HG02852 (cell line): ENCODE measurements at regions not wholly inside any gene's neighbourhood (a gene's known extent, or its start where the extent isn't known, plus 50 kb on each side); places are given as distances from the start of the nearest gene placed in this dataset.
"Not testable (repeated sequence)": the region's sequence is repeated elsewhere in the genome, so short reads cannot be mapped to it uniquely, and the experiment has no call there.

Source experiments
- ATAC-seq: cut with Tn5 transposase; IDR thresholded peaks from one replicate; pipeline ENCODE4 v1.9.1; 2021; ENCODE audit warnings: mild to moderate bottlenecking, moderate library complexity; ENCODE audit not compliant: unreplicated experiment

DNA sequence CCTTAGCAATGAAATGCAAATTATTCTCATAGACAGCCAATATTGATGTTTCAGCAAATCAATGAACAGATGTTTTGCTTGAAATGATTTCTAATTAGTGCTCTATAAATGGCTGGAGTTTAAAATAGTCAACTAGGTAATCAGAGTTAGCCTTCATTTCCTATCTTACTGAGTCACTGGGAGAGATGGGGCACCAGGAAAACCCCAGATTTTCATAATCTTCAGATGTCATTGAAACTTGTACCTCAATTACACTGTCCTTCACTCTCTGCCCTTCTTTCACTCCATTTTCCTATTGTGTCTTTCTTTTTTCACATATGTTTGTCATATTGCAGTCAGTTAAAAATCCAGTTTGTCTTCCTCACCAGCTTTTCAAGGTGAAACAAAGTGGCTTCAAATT is 92.7 kb downstream of the C12orf75 start:
- no peak for ATAC-seq

DNA sequence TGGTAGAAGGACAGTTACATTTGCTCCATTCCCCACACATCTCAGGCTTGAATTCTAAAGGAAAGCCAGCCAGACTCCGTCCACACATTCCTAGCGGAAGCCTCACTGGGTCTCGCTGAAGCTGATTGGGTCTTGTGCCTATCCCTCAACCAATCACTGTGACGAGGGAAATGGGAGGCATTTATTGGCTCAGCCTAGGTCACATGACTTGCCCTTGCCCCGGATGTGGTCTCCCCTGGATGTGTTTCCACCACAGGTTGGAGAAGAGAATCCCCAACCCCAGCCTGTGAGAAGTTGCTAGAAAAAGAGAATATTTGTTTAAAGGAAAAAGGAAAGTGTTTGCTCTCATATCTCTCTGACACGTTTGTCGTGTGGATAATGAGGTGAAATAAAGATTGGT is 93.4 kb downstream of the C12orf75 start:
- ATAC-seq, result no peak

DNA sequence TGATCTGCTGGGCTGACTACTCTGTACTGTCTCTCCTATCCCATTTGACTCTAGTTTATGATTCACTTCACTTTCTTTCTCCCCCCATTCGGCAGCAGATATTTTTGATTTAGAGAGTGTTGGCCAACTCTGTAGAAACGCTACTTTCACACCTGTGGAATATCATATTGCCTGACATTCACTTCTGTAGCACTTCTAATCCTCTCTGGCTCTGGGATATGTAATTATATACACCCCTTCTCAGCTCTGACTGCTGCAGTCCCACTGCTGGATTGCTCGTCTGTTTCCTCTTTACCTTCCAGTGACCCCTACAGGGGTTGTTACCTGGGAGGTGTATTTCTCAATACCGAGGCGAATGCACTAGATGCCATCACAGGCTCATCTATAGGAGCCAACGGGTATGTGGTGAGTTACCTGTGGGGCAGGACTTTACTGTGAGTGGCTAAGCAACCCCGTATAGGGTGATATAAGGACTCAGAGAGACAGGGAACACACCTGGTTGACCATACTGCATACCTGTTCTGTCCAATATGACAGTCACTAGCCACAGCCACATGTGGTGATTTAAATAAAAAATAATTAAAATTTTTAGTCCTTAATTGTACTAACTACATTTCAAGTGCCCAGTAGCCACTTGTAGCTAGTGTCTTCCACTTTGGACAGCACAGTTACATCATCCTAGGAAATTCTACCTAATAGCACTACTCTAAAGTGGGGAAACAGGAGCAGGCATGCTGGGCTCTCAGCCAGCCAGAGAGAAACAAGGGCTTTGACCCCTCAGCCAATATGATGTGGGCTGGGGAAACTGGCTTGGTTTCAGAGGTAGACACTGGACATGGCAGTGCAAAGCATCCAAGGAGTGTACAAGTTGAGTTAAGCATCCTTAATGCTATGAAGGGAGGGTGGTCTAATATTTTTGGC is 95.0 kb downstream of the C12orf75 start:
- no peak for ATAC-seq

DNA sequence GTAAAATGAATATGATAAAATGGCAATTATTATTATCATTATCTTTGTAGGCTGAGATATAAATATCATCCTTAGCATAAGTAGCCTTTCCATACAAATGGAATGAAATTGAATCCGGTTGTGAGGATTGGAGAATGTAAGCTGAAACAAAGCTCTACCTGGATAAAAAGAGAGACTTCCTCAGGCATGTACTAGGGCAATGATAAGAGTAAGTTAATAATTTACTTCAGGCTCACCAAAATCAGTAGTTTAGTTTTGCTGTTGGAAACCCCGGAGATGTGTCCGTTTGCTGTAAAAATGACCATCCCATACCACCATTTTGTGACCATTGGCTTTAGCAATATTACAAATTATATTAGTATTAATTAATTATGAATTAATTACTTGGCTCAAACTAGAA is 96.3 kb downstream of the C12orf75 start:
- no peak for ATAC-seq

DNA sequence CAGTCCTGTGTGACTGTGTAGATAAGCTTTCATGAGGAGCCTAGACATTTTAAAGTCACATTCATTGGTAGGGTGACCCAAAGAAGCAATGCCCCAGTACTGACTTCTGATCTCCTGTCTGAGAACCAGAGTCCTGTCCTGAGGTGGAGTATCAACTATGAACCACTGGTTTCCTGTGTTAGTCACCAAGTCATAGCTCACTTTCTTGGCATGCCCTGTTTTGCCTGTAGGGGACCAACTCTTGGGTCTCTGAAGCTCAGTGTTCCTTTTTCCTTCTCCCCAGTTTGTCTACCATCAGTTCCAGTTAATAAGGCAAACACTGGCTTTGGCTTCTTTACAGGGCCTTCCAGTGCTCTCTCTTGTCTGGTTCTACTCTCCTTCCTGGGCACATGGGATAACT is 97.4 kb downstream of the C12orf75 start:
- no peak for ATAC-seq

DNA sequence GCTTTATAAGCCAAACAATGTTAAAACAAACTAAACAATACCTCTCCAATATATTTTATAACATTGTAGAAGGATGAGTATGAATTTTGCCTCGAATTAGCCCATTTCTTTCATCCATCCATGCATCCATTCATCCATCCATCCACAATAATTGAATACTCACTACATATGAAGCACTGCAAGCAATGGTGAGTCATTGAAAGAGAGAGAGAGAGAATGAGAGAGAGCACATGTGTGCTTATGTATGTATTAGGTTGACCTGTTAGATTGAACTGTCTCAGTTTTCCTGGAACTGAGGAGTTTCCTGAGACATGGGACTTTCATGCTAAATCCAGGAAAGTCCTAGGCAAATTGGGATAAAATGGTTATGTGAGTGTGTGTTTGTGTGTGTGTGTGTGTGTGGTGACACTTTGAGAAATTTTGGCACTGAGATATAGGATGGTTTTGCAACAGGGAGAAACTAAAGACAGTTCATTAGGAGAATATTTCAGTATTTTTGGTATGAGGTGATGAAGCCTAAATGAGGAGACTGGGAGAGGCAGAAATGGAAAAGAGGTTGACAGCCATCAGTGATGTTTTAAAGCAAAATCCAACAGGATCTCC is 98.4 kb downstream of the C12orf75 start:
- no peak for ATAC-seq

DNA sequence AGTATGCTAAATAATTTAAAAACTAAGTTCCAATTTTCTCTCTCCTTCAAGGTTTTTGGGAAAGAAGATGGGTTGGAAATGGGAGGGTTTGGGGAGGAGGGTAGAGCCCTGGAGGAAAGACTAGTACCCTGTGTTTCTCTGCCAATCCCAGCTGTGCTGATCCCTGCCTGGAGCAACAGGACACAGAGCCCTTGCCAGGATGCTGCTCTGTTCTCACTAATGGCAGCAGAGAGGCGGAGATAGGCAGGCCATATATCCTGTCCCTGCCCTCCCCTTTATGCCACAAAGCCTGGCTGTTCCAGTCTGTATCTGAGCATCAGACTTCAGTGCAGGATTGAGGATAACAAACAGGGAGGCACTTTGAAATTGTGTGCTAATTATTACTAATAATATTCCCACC is 99.0 kb downstream of the C12orf75 start:
- ATAC-seq, result no peak

DNA sequence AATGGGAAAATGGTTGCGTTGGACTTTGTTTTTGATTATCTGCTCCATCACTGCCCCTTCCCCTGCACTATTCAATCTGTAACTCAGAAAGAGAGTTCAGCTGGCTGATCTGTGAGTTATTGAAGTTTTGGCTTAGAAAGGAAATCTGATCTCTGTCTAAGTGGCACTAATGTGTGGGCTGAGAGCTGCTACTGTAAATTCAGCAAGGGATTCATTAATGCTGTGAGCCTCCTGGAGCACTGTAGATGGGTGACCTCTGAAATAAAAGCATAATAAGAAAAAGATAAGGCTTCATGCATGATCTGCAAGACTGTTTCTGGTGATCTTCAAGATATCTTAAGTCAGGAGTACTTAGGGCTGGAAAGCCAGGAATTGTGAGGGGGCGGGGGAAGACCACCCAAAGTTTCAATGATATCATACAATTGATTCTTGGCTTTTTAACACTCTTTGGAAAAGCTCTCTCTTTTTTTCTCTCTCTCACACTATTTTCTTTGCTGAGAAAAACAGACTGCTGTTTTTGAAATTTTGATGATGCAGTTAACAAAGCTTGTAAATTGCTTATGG is 101.1 kb downstream of the C12orf75 start:
- ATAC-seq, result no peak

DNA sequence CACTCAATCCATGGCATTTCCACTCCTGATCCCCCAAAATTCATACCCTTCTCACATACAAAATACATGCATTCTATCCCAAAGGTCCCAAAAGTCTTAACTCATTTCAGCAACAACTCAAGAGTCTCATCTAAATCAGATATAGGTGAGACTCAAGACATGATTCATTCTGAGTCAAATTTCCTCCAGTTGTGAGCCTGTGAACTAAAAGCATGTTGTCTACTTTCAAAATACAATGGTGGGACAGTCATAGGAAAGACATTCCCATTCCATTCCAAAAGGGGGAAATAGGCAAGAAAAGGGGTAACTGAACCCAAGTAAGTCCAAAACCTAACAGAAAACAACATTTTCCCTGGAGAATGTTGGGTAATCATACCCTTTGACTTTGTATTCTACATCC is 103.3 kb downstream of the C12orf75 start:
- no peak for ATAC-seq

DNA sequence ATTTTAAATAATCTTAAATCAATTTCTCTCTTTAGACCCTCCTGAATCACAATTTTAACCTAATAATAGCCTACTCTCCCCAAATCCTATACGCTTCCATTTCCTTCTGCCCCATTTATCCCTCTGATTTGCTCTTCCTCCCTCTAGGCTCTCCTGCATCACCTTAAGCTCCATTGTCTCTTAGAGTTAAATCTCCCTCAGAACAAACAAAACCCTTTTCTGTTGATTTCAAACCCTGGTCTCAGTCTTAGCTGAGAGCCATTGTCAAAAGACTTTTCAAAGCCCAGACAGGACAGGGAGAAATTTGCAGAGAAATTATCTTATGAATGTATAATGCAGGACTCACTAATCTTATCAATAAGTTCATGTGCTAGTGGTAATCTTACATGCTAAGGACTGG is 106.1 kb downstream of the C12orf75 start:
- ATAC-seq, result no peak

DNA sequence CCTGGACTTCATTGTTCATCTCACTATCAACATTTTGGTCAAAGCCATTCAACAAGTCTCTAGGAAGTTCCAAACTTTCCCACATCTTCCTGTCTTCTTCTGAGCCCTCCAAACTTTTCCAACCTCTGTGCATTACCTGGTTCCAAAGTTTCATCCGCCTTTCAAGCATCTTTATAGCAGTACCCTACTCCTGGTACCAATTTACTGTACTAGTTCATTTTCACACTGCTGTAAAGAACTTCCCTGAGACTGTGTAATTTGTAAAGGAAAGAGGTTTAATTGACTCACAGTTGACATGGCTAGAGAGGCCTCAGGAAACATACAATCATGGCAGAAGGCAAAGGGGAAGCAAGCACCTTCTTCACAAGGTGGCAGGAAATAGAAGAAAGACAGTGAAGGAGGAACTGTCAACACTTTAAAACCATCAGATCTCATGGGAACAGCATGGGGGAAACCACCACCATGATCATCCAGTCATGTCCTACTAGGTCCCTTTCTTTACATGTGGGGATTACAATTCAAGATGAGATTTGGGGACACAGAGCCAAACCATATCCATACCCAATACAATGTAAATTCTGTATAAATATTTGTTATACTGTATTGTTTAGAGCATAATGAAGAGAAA is 109.7 kb downstream of the C12orf75 start:
- no peak for ATAC-seq

DNA sequence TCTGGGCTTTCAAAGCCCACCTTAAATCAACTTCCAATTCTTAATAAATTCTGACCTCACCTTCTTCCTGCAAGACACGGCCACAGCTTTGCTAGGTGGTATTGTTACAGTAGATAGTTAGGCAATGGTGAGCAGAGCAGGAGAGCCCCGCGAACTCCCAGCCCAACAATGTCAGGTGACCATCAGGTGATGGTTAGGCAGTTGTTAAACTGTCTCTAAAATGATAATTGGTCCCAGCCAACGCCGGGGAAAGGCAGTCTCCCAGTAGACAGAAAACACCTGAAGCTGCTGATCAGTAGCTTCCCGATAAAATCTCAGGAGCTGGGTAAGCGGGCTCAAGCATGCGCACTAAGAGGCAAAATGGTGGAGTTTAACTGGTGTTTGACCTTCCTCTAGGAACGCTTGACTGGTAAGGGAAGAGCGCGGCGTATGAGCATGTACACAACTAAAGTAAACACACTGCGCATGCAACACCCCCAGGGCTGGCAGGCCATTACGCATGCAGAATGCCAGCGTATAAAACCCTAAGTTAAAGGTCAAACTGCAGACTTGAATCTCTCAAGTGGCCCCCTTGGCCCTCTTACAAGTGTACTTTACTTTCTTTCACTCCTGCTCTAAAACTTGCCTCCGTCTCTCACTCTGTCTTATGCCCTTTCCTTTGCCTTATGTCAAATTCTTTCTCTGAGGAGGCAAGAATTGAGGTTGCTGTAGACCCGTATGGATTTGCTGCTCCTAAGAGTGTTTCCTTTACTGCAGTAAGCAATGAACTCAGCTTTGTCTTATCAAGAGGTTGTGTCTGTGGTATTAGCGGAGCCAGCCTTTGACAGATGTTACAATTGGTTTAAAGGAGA is 113.5 kb downstream of the C12orf75 start:
- ATAC-seq, result no peak

DNA sequence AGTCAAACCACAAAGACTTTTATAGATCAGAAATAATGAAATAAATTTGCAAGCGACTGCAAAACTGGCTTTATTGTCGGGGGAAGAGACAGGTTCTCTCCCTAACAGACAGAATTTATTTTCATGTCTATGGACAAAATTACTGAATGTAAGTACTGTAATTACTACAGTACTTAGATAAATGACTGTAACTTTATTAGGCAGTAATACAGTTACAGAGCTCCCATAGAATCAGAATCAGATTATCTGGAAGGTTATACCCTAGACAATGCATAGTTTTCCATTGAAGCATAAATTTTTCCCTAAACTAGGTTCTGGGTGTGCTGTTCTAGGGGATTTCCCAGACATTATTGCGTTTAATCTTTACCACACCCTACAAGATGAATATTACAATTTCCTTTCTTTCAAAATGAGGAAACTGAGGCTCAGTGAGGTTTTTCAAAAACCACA is 114.2 kb downstream of the C12orf75 start:
- no peak for ATAC-seq

DNA sequence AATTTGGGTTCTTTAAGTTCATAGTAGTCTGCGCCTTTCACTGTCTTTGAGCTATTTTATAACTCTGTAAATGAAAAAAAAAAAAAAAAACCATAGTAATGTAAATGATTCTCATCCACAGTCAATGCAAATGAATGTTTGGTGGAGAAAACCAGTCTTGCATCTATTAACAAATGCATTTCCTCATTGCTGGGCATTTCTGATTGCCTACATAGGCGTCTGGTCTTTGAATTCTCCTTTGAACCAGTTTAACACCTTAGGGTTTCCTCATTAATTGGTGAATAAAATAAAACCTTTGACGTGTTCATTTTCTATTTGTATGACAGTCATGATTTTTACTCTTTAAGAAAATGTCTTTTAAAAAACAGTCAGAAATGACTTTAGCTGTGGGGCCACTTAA is 114.8 kb downstream of the C12orf75 start:
- ATAC-seq, result no peak

DNA sequence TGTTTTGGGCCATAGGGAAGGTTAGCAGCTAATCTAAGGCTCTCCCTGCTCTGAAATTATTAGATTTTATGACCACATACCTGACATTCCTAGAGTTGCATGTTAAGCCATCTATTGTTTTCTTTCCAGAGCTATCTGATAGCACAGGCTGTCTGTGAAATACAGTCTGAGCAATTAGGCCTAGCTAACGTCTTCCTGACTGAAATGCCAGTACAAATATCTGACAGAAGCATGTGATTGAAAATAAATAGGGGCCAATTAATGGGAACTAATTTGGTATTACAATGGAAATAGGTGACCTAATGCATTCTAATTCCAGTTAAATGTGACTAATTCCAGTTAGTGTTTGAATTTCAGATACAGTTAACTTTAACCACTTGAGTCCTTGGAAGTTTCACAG is 115.2 kb downstream of the C12orf75 start:
- no peak for ATAC-seq

DNA sequence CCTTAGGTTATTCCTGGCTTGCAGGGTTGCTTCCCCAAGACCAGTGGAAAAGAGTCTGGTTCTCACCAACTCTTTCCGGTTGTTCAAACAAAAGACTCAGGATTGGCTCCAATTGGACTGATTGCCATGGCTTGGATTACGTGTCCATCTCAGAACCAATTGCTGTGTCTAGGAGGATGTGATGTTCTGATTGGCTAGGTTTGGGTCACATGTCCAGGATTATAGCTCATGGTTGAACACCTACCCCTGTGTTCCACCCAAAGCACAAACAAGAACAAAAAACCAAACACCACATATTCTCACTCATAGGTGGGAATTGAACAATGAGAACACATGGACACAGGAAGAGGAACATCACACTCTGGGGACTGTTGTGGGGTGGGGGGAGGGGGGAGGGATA is 116.0 kb downstream of the C12orf75 start:
- ATAC-seq, result not testable (repeated sequence)

DNA sequence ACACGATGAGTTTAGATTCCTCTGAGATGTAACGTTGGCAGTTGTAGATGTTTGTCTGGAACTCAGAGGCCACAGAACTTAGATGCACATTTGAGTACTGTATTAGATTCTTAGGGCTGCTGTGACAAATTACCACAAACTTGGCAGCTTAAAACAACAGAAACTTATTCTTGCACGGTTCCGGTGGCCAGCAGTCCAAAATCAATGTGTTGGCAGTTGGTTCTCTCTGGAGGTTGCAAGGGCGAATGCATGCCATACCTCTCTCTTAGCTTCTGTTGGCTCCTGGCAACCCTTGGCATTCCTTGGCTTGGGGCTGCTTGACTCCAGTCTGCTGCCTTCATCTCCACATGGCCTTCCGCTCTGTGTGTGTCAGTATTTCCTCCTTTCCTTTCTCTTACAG is 118.9 kb downstream of the C12orf75 start:
- no peak for ATAC-seq

DNA sequence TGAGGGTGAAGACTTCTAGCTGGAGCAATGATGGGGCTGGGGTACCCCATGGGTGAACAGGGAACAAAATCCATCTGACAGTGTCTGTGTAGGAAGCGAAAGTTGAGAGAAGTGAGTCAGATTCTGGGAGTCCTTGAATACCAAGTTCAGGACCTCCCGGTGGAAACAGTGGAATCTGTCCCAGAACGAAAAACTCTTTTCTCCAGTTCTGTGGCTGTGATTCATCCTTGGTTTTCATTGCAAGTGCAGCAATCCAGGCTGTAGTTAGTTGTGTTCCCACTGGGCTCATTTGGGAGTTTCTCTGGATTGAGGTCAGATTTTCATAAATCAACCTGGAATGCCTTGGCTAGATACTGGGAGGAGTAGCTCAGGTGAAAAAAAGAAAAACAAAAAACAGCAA is 120.7 kb downstream of the C12orf75 start:
- ATAC-seq, result no peak

DNA sequence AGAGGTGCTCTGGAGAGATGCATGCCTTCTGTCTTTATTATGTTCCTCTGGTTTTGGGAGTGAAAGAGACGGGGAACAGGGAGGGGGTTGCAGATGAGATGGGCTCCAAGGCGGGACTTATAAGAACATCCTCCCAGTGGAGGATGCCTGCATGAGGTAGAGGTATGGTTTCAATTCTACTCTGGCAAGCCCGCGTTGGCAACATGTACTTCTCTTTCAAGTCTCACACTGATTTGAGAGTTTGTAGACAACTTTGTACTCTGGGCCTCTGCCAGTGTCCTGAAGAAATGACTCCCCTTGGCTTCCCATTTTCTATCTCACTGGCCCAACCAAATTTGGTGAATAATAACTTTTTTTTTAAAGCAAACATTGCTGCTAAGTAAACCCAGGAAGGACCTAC is 121.3 kb downstream of the C12orf75 start:
- no peak for ATAC-seq

DNA sequence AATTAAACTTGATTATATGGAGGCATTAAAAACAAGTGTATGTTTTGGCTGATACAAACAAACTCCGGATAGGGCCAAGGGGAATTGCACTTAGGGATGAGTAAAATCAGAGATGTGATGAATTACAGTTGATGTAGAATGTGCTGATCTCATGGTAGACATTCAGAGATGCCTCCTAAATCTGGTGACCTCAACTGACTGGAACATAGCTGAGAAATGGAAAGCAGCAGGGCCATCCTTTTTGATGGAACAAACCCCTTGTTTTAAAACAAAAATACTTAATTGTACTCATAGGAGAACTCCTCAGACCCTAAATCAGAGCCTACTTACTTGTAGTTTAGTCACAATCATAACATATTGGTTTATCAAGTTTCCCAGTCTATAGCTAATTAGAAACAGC is 122.8 kb downstream of the C12orf75 start:
- no peak for ATAC-seq

DNA sequence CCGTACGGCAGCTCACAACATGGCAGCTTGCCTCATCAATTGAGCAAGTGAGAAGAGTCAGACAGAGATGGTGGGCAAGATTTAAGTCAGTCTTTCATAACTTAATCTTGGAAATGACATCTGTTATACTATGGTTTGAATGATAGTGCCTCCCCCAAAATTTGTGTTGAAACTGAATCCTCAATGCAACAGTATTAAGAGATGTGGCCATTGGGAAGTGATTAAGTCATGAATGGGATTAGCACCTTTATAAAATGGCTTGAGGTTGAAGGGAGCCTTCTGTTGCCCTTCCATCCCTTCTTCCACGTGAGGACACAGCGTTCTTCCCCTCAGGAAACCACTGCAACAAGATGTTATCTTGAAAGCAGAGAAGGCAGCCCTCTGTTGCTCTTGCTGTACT is 124.2 kb downstream of the C12orf75 start:
- ATAC-seq, result no peak
